NCI-H345 (cell line): ENCODE measurements at regions not wholly inside any gene's neighbourhood (a gene's known extent, or its start where the extent isn't known, plus 50 kb on each side); places are given as distances from the start of the nearest gene placed in this dataset.
"Not testable (repeated sequence)": the region's sequence is repeated elsewhere in the genome, so short reads cannot be mapped to it uniquely, and the experiment has no call there.

Experiments
- DNase-seq: peaks from one replicate; lab custom pipeline; 2025; lab: John Stamatoyannopoulos, UW

DNA sequence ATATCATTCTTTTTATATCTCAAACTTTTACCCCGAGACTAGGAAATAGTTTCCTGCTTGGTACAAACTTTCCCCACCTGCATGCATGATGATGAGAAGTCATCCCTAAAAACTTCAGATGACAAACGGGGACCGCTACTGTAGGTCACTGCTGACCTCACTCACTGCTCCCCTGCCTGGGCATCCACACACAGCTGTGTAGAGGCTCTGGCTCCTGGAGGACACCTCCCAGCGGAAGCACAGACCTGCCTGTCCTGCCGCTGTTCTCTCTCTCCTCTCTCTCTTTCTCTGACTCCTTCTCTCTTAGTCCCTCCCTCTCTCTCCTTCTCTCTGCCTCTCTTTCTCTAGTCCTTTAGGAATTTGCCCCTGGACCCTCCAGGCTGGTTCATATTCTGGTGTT is 202.9 kb upstream of the PITRM1 start:
- no peak for DNase-seq

DNA sequence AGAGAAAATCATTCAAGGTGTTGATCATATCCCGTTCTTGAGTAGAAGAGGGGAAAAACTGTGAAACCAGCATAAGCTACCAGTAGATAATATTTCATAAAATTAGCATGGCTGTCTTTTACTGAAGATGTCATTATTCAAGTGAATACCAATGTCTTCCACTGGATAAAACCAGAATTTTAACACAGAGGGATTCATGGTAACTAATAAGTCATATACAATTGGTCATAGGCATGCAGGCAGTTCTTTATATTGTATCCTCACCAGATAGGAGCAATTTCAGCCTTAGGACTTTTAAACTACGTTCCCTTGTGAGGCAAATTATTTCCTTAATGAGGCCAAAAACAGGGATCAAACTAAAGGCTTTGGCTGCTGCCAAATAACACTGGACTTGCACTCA is 202.3 kb upstream of the PITRM1 start:
- DNase-seq: no peak

DNA sequence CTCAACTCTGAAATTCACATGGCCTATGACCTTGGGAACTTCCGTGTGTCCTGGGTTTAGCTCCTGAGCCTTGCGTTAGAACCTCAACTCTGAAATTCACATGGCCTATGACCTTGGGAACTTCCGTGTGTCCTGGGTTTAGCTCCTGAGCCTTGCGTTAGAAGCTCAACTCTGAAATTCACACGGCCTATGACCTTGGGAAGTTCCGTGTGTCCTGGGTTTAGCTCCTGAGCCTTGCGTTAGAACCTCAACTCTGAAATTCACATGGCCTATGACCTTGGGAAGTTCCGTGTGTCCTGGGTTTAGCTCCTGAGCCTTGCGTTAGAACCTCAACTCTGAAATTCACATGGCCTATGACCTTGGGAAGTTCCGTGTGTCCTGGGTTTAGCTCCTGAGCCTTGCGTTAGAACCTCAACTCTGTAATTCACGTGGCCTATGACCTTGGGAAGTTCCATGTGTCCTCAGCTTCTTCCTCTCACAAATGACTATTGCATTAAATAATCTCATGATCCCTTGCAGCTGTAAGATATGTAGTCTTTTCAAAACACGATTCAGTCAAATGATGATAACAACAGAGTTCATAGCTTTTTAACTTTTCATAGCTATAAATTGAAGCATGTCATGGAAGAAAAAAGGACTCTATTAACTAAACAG is 200.9 kb upstream of the PITRM1 start:
- not testable (repeated sequence) for DNase-seq

DNA sequence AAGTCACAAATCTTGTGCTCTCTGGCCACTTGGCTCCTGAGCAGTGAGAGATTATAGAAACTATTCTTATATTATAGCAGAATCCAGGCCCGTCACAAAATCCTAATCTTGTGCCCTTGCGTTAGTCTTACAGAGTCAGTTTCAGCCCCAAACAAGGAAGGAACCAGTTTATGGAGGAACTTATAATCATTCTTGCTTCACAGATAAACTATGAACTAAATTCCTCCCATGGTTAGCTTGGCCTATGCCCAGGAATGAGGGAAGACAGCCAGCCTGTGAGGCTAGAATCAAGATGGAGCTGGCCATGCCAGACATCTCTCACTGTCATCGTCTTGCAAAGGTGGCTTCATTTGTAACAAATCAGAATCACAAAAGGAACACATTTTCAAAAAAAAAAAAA is 199.7 kb upstream of the PITRM1 start:
- DNase-seq: no peak

DNA sequence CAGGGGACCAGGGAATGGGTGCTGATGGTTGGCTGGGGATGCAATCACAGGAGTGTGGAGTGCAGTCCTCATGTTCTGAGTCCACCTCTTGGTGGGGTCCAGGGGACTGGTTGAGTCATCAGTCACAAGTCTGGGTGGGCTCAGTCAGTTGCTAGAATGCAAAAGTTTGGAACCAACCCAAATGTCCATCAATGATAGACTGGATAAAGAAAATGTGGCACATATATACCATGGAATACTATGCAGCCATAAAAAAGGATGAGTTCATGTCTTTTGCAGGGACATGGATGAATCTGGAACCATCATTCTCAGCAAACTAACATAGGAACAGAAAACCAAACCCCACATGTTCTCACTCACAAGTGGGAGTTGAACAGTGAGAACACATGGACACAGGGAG is 199.0 kb upstream of the PITRM1 start:
- DNase-seq: not testable (repeated sequence)

DNA sequence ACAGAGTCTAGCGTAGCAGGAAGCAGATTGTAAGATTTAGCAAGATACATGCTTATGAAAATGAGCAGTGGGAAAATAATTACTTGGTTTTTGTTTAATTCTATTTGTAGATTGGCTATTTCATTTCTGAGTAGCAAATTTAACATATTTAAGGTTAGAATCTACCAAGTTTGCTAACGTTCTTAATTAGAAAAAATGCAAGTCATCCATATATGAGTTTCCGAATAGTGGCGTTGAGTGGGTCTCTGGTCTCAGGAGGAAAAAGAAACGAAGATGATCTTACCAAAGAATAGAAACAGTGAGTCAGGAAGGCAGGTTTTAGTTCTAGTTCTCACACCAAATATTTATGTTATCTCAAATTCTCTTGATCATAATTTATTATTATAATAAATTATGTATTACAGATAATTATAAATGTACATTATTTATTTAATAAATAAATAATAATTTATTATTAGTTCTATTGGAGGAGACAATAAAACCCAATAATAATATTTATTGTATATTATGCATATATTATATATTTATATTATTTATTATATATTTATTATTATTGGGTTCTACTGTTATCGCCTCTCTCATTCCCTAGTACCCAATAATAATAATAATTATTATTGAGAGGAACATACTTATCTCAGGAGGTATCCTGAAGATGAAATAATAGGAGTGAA is 194.3 kb upstream of the PITRM1 start:
- DNase-seq: no peak

DNA sequence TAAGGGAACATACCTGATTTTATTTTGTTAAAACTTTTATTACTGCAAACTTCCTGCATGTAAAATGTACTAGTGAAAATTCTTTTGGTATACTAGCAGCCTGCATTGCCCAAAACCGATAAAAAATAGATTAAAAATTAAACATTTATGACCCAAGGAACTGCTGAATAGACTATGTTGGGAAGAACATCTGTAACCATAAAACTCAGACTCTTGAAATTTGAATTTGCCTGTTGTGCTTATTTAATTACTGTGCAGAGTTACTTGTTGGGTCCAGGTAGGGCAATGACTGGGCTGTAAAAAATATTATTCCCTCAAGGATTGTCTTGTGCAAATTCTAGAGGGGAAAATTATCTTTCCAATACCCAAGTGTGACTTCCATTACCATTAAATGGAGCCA is 193.5 kb upstream of the PITRM1 start:
- no peak for DNase-seq

DNA sequence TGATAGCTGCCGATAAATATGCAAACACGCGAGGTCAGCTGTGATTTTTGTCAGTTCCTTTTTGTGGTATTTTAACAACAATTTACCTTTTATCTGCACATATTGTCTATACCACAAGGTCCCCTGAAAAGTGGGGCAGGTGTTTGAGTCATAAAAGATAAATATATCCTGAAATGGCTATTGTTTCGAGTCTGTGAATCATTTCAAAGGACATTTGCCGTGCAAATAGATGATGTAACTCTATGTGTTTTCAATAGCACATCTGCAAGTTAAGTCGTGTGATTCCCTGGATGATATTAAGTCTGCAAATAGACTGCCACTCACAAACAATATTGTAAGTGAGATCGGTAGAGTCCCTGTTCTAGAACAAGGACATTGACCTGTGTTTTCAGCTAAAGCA is 193.0 kb upstream of the PITRM1 start:
- peak; percentile 88 for DNase-seq

DNA sequence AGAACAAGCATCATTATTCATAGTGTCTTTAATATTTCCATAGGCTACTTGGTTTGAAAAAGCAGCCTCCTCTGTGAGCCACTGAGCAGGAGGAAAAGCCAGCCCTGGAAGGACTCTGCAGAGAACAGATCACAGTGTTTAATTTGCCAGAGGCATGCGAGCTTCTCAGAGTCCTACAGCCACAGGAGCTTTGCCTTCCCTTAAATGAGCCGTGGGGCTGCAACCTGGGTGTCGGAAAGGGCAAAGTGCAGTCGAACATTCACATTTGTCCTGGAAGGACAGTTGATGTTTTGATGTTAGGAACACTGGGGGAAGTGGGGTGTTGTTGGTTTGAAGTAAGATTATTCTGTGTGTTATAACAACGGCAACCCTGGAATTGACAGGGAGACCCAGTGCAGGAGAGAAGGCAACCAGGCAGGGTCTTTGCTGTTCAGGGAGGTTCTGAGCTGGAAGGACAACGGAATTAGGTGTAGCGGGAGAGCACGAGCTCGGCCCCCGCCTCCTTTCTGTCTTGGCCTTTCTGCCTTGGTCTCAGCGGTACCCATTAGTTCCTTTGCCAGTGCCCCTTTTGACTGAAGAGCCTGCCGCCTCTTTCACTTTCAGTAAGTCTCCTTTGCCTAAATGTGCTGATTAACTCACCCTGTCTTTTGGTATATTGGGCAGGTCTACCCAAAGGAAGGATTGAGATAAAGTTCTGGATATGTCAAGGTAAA is 192.3 kb upstream of the PITRM1 start:
- DNase-seq: peak; percentile 60

DNA sequence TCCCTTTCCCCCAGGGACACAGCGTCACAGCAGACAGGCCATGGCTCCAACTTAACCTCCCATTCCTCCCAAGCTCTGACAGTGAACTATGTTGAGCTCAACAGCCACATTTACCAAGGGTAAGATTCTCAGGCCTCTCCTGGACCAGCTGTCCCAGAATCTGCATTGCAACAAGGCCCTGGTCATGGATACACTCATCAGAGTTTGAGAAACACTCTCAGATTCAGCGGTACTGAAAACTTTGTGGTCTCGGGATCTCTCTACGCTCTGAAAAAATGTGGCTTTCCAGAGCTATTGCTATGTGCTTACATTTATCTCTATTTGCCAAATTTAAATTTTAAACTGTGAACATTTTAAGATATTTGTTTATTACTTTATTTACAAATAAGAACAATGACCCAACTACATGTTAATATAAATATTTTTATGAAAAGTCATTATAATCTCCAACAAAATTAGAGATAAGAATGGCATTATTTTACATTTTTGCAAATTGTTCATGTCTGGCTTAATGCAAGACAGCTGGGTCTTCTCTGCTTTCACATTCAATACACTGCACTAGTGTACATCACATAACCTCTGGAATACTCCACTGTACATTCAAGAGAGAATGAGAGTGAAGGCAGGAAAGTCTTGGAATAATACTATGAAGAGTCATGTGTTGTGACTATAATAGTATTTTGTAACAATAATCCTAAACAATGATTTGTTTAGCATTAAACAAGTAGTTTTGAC is 190.9 kb upstream of the PITRM1 start:
- no peak for DNase-seq

DNA sequence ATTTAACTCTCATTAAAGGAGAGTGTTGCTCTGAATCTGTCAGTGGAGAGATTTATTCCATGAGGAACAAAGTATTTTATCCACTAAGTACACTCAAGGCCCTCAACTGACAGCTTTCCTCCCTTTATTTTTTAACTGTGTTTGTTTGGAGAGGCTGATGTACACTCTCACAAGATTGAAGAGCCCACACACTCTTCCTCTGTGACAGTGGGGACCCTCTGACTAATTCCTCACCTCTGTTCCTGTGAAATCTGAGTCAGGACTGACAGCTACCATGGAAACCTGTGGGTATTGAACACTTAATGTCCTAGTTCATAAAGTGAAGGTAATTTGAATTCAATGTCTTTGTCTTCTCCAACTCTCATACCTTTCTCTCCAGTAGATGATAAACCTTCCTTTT is 189.8 kb upstream of the PITRM1 start:
- no peak for DNase-seq

DNA sequence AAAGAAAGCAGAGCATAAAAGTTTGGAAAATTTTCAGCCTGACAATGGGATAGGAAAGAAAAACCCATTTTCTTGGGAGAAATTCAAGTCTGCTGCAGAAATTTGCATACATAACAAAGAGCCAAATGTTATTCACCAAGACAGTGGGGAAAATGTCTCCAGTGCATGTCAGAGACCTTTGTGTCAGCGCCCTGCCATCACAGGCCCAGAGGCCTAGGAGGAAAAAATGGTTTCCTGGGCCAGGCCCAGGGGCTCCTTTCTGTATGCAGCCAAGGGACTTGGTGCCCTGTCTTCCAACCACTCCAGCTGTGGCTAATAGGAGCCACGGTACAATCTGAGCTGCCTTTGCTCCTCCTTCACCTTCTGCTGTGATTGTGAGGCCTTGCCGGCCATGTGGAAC is 189.1 kb upstream of the PITRM1 start:
- DNase-seq: no peak

DNA sequence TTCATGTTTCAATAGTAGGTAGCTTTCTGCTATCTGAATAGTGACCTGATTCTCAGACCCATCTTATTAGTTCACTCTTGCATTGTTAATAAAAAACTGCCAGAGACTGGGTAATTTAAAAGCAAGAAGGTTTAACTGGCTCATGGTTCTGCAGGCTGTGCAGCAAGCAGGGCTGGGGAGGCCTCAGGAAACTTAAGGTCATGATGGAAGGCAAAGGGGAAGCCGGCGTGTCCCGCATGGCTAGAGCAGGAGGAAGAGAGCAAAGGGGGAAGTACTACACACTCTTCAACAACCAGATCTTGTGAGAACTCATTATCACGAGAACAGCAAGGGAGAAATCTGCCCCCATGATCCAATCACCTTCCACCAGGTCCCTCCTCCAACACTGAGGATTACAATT is 185.2 kb upstream of the PITRM1 start:
- no peak for DNase-seq

DNA sequence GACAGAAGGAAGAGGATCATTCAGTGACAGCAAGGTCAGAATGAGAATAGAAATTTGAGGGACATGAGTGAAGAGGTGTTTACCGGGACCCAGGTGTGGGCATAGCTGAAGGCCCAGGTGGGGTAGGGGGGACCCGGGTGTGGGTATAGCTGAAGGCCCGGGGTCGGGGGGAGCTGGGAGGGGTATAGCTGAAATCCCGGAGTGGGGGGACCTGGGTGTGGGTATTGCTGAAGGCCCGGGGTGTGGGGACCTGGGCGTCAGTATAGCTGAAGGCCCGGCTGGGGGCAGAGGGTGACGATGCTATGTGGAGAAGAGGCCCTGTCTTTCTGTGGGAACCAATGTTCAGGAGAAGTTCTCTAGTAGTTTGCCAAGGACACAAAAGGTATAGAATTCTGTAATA is 183.0 kb upstream of the PITRM1 start:
- DNase-seq: no peak

DNA sequence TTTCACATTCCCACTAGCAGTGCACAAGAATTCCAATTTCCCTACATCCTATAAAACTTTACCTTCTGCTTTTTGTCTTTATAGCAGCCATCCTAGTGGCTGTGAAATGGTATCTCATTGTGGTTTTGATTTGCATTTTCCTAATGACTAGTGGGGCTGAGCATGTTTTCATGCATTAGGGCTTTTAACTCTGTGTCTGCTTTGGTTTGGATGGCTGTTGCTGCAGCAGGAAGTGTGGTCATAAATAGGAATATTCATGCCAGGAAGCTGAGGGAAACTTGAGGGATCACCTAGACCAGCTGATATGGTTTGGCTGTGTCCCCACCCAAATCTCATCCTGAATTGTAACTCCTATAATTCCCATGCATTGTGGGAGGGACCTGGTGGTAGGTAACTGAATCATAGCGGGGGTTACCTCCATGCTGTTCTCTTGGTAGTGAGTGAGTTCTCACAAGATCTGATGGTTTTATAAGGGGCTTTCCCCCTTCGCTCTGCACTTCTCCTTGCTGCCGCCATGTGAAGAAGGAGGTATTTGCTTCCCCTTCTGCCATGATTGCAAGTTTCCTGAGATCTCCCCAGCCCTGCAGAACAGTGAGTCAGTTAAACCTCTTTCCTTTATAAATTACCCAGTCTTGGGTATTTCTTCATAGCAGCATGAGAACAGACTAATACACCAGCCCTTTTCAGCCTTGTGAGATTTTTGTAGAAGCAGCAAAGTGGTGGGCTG is 181.8 kb upstream of the PITRM1 start:
- no peak for DNase-seq

DNA sequence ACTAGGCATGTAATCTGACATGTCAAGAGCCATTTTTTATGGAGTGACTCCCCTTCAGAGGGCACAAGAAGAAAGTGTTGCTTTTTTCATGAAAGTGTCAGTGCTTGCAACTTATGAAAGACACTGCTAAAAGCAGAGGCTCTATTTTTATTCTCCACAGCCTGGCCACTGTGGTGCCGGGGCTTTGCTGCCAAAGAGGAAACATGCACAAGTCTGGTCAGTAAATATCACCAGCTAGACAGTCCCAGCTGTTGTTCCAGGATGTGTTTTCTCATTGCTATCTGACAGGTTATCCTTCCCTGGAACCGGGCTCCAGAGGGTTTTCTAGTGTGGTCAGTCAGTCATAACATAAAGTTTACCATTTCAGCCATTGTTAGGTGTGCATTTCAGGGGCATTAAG is 180.7 kb upstream of the PITRM1 start:
- DNase-seq: no peak

DNA sequence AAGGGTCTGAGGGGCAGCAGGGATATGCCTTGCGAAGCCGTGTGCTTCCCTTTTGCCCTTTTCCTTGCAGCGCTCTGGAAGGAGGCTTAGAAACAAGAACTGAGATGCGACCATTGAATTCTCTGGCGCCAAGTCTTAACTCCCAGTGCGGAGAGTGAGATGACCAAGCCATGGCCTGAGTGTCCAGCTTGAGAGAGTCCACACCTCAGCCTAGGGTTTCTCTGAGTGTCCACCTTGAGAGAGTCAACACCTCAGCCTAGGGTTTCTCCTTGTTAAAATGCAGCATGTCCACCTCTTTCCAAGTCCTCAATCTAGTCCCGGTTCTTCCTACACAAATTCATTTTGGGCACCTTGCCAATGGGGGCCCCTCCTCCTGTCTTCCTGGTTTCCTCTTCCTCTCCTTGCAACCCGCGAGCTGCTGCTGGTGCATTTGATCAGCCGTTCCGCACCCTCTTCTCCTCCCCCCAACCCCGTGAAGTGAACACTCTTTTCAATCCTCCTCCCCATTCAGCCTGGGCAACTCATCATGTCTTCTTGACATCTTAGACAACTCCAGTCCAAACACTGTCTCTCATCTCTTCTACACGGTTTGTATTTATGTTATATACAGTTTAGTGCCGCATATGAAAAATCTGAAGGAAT is 178.2 kb upstream of the PITRM1 start:
- no peak for DNase-seq

DNA sequence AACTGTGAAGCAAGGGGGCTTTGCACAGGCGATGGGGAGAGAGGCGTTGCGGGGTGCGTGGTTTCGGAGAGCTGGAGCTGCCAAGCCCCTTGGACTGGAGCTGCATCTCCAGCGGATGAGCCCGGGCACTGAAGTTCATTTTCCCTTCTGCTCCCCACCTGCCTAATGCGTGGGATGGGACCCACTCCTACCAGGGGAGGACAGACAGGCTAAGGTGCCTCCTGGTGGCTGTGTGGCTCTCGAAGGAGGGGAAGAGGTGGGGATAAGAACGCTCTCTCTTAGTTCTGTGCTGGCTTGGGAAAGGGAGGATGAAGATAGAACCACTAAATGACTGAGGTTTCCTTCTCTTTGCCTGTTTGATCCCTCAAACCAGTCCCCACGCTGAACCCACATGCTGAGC is 177.6 kb upstream of the PITRM1 start:
- no peak for DNase-seq

DNA sequence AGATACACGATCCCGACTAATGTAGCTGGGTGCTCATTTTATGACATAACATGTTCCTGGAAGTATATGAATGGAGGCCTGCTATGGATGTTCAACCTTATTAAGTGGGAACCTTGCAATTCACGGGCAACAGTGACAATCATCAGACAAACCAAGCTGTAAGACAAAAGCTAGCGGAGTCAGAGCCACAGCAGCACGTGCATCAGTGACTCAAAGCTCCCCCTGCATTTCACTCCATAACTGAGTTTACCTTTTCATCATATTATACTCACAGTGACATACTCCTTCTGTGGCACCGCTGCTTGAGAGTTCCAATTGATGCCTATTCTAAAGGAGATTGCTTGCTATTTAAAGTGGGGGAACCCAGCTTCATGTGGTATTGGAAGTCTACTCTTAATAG is 176.0 kb upstream of the PITRM1 start:
- DNase-seq: no peak

DNA sequence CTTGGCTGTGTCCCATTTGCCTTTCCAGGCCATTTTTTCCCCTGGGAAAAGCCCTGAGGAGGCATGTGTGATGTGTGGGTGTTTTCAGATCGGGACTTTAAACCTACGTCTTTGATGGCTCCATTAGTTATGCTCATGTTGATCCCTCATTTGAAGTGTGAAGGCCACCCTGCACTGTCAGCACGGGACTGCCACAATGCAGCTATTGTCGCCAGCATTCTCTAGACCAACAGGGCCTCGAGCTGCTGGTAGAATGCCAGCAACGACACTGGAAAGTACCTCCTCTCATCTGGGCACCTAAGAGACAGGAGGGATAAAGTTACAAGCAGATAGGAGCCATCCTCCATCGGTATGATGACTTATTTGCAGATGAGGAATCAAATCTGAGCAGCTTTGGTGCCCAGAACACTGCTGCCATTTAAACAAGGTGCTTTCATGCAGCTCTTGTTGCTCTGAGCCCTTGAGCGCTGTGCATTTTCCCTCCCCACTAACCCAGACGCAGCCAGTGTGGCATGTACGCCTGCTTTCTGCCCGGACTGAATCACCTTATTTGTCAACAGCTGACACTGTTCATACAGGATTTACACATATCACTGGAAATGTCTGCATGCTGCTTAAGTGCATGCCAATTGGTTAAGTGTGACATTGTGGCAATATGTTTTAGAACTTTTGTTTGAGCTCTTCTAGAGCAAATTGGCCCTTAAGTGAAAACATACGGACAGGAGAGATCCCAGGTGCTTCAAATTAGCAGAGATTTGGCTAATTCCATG is 175.0 kb upstream of the PITRM1 start:
- DNase-seq: peak; percentile 60

DNA sequence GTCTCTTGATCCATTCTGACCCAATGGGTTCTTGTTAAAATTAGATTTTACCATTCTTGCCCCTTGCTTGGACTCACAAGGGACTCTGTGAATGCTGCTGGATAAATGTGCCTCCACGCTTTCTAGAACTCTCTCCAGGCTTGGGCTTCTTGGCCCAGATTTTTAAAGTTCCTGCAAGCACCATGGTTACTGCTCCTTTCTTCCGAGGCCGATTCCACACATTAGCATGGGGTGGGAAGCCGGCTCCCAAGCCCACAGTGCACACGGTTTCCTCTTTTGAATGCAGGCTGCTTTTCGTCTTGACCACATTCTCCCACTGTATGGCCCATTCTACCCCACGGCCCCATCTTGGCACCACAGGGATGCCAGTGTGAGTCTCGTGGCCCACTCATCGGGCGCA is 174.3 kb upstream of the PITRM1 start:
- no peak for DNase-seq
